T-cell (primary cell): ENCODE measurements at regions not wholly inside any gene's neighbourhood (a gene's known extent, or its start where the extent isn't known, plus 50 kb on each side); places are given as distances from the start of the nearest gene placed in this dataset.

Experiments used
- ATAC-seq, 4 experiments: fragments of 200-7000 bp in 3 of 4; fragments of 150-1000 bp in 1 of 4; cut with Tn5 transposase; replicated peaks in 1 of 4; 1 replicate in 3 of 4; 2 replicates in 1 of 4; pipeline ENCODE4 v1.10.0; 2021; ENCODE audit warnings: moderate library complexity in 3 of 4, mild to moderate bottlenecking in 2 of 4, moderate number of reproducible peaks in 1 of 4
- CTCF ChIA-PET, 2 donors: fragments of 300-600 bp; sonication (Branson Sonifier 250); formaldehyde crosslinking; loops; one replicate each; lab custom pipeline; 2022; ENCODE audit warnings: antibody characterized with exemption in 2 of 2; lab: Charles Lee
- POLR2A ChIA-PET, 2 donors: fragments of 300-600 bp; sonication (Branson Sonifier 250); formaldehyde crosslinking; loops; one replicate each; lab custom pipeline; 2022; ENCODE audit warnings: antibody characterized with exemption in 2 of 2; lab: Charles Lee
- DNase-seq, 35 experiments: peaks; one replicate each; pipeline versions ENCODE4 v3.0.0 to v3.0.0-alpha.2; 2013 to 2023
- H3K27ac ChIP-seq: one replicate; pipeline ENCODE4 v1.5.1; 2013; ENCODE audit warnings: low read length
- H3K27me3 ChIP-seq, 2 experiments: replicated peaks in 1 of 2; 1 replicate in 1 of 2; 2 replicates in 1 of 2; pipeline versions ENCODE4 v1.6.1 to v1.7.0; 2013; ENCODE audit warnings: low read length in 1 of 2, mixed read lengths in 1 of 2; ENCODE audit not compliant: control insufficient read depth in 2 of 2, insufficient read depth in 2 of 2; ENCODE audit errors: extremely low read depth in 1 of 2
- H3K36me3 ChIP-seq, 2 donors: 1 replicate in 1 of 2; 2 replicates in 1 of 2; pipeline versions ENCODE4 v1.6.1 to v1.7.0; 2013; ENCODE audit warnings: low read length in 1 of 2; ENCODE audit not compliant: control insufficient read depth in 2 of 2, insufficient read depth in 1 of 2; ENCODE audit errors: extremely low read depth in 1 of 2
- H3K4me1 ChIP-seq, 2 experiments: 1 replicate in 1 of 2; 2 replicates in 1 of 2; pipeline versions ENCODE4 v1.6.1 to v1.7.0; 2013; ENCODE audit warnings: low read length in 2 of 2, mixed read lengths in 1 of 2; ENCODE audit not compliant: insufficient read depth in 2 of 2, control insufficient read depth in 1 of 2; ENCODE audit errors: extremely low read depth in 1 of 2
- H3K4me3 ChIP-seq, 2 donors: 1 replicate in 1 of 2; 2 replicates in 1 of 2; pipeline versions ENCODE4 v1.5.1 to v1.7.0; 2013; ENCODE audit warnings: mild to moderate bottlenecking in 2 of 2, low read length in 1 of 2, moderate library complexity in 1 of 2; ENCODE audit not compliant: control insufficient read depth in 1 of 2; ENCODE audit errors: extremely low read depth in 1 of 2
- H3K9me3 ChIP-seq: 2 replicates; pipeline ENCODE4 v1.7.0; 2013
- H3K27ac Mint-ChIP-seq, 2 donors: one replicate each; pipeline ENCODE4 v1.8.0; 2020 to 2021; ENCODE audit warnings: mild to moderate bottlenecking in 2 of 2, mixed read lengths in 2 of 2
- H3K27me3 Mint-ChIP-seq, 2 donors: one replicate each; pipeline ENCODE4 v1.8.0; 2021 to 2022; ENCODE audit warnings: mixed read lengths in 2 of 2
- H3K36me3 Mint-ChIP-seq: one replicate; pipeline ENCODE4 v1.8.0; 2021; ENCODE audit warnings: mixed read lengths
- H3K4me1 Mint-ChIP-seq, 3 donors: one replicate each; pipeline ENCODE4 v1.8.0; 2020 to 2022; ENCODE audit warnings: mixed read lengths in 3 of 3, mild to moderate bottlenecking in 1 of 3
- H3K4me3 Mint-ChIP-seq, 3 donors: one replicate each; pipeline ENCODE4 v1.8.0; 2020 to 2022; ENCODE audit warnings: mild to moderate bottlenecking in 3 of 3, mixed read lengths in 3 of 3, moderate library complexity in 3 of 3
- H3K9me3 Mint-ChIP-seq, 3 donors: one replicate each; pipeline ENCODE4 v1.8.0; 2020 to 2022; ENCODE audit warnings: mixed read lengths in 3 of 3
- WGBS: methylation state at CpG from one replicate; pipeline ENCODE4 v1.1.5; 2013; ENCODE audit warnings: missing lambda C conversion rate; ENCODE audit not compliant: insufficient coverage; 5-methylcytosine and 5-hydroxymethylcytosine counted together

DNA sequence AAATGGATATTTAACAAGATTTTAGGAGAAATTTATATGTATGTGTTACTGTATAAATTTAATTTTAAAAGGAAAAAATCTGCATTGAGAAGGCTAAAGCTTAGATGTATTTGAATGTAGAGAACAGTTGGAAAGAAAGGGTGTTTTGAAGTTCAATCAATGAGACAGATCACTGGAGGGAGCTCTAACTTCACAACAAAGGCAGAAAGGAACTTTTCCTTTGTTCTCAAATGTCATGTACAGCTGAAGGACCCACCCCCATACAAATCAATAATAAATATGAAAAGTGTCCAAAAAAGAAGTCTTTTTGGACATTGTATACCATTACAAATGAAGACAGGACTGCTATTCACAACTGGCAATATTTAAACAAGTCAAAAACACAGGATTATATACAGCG, 403.4 kb downstream of the DNAJB9 start:
- Mint-ChIP-seq H3K4me1 (no peaks in the 10 kb centered on the region), H3K27me3 (no peaks in the 10 kb centered on the region), H3K36me3 (no peaks in the 10 kb centered on the region), H3K9me3 (peaks cover 2 to 5% (median 5%) of the 10 kb centered on the region in 3 donors), H3K27ac (no peak overlapping the region), H3K4me3 (no peak overlapping the region)
- Histone ChIP-seq H3K9me3 (no peaks in the 10 kb centered on the region), H3K27ac (no peak overlapping the region), H3K36me3 (no peaks in the 10 kb centered on the region), H3K4me1 (no peaks in the 10 kb centered on the region), H3K4me3 (no peak overlapping the region), H3K27me3 (no peaks in the 10 kb centered on the region)
- no peak for DNase-seq
- WGBS: no CpG with 5 or more reads among the region's 1 CpG
- no peak for ATAC-seq
- ChIA-PET CTCF (no interaction called here), POLR2A (interaction anchor here in 1 of 2 donors (0.5 kb wide), 1 partner anchor 27 kb away, joined by 3 read pairs; no protein-coding TSS in a partner anchor)

DNA sequence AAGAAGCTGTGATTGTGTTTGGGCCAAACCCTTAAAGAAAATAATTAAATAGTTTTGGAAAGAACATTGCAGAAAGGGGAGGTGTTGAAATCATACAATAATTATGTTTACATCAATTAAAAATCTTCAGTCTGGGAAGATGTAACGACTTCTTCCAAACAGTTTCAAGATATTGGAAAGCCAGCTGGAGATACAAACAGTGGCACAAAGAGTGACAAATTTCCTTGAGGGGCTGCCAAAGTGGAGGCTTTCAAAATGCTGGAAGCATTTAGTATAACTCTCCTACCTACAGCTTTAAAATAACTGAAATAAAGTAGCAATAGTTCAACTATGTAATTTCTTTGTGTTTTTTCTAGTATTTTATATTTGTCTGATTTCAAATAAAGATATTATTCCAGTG, 405.0 kb downstream of the DNAJB9 start:
- Histone ChIP-seq H3K4me3 (no peak overlapping the region), H3K9me3 (no peaks in the 10 kb centered on the region), H3K27ac (no peak overlapping the region), H3K4me1 (no peaks in the 10 kb centered on the region), H3K36me3 (no peaks in the 10 kb centered on the region), H3K27me3 (no peaks in the 10 kb centered on the region)
- Mint-ChIP-seq H3K9me3 (peaks cover 5 to 9% (median 5%) of the 10 kb centered on the region in 3 donors), H3K36me3 (no peaks in the 10 kb centered on the region), H3K4me1 (no peaks in the 10 kb centered on the region), H3K27ac (no peak overlapping the region), H3K4me3 (no peak overlapping the region), H3K27me3 (no peaks in the 10 kb centered on the region)
- ChIA-PET CTCF (no interaction called here), POLR2A (no interaction called here)
- DNase-seq: no peak
- WGBS: no CpG with 5 or more reads among the region's 1 CpG
- ATAC-seq: no peak

DNA sequence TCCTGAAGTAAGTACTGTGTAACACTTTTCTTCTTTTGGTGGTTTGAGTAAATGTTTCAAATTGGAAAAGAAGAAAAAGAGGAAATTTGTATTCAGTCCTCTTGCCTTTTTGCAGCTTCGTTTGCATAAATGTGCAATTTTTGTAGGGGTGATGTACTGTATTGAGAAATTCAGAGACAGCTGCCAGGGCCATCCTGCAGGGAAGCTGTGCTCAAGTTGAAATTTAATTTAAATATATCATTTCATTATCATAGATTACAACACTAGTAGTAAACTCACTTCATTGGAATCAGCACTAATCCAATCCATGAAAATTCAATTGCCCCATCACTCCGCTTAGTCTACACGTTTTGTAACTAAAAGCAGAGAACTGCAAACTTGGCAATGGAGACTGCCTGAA, 415.4 kb downstream of the DNAJB9 start:
- H3K4me1 Mint-ChIP-seq: no peaks in the 10 kb centered on the region
- POLR2A ChIA-PET: no interaction called here
- no peak for DNase-seq
- Histone ChIP-seq H3K36me3 (no peaks in the 10 kb centered on the region), H3K4me1 (no peaks in the 10 kb centered on the region), H3K27me3 (no peaks in the 10 kb centered on the region), H3K4me3 (no peak overlapping the region), H3K9me3 (no peaks in the 10 kb centered on the region), H3K27ac (no peak overlapping the region)
- H3K27ac Mint-ChIP-seq: no peak overlapping the region
- CTCF ChIA-PET: no interaction called here
- H3K36me3 Mint-ChIP-seq: no peaks in the 10 kb centered on the region
- H3K4me3 Mint-ChIP-seq: no peak overlapping the region
- peaks cover 0 to 19% (median 12%) of the 10 kb centered on the region in 3 donors for H3K9me3 Mint-ChIP-seq
- H3K27me3 Mint-ChIP-seq: no peaks in the 10 kb centered on the region
- no peak for ATAC-seq
- 20% methylated on average over 1 of the region's 3 CpGs for WGBS

DNA sequence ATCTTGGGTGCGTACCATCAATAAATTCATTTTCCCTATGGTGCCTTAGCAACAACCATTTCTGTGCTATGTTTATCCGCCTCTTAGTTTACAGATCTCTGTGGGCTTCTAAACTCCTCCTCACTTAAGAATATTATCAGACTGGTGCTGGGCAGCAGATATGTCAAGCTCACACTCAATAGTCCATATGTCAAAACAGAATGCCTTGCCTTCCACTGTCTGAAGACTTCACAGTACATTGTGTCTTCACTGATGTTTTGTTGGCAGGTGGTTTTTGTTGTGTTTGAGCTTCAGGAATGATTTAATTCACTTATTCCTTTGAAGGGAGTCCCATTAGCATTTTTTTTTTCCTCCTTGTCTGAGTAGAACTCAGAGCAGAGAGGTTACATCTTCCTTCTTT, 419.6 kb downstream of the DNAJB9 start:
- Mint-ChIP-seq H3K4me1 (no peaks in the 10 kb centered on the region), H3K9me3 (peaks cover 0 to 7% (median 6%) of the 10 kb centered on the region in 3 donors), H3K36me3 (no peaks in the 10 kb centered on the region), H3K27ac (no peak overlapping the region), H3K27me3 (no peaks in the 10 kb centered on the region), H3K4me3 (no peak overlapping the region)
- Histone ChIP-seq H3K4me1 (no peaks in the 10 kb centered on the region), H3K27ac (no peak overlapping the region), H3K9me3 (no peaks in the 10 kb centered on the region), H3K36me3 (no peaks in the 10 kb centered on the region), H3K4me3 (no peak overlapping the region), H3K27me3 (no peaks in the 10 kb centered on the region)
- ChIA-PET POLR2A (no interaction called here), CTCF (no interaction called here)
- ATAC-seq (no peak), DNase-seq (no peak)
- 89% methylated on average over 2 of the region's 2 CpGs for WGBS

DNA sequence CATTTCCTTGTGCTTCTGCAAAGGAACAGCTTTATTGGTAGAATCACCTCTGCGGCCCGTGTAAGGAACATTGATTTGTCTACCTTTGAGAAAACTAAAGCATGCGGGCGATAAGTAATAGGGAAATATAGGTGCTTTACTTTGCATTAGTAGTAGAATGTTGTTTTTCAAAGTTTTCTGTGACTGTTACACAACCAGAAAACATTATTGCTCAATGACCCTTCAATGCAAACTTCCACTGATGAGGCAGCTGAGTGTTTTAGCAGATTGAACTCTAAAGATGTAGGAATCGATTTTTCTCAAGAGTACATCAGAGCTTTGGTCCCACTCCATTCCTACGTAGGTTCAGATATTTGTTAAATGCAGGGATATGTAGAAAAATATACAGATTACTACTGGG, 427.8 kb downstream of the DNAJB9 start:
- no peaks in the 10 kb centered on the region for H3K36me3 ChIP-seq
- Mint-ChIP-seq H3K36me3 (no peaks in the 10 kb centered on the region), H3K4me3 (no peak overlapping the region), H3K9me3 (peaks cover 0 to 17% (median 7%) of the 10 kb centered on the region in 3 donors), H3K27ac (no peak overlapping the region), H3K4me1 (no peaks in the 10 kb centered on the region), H3K27me3 (no peaks in the 10 kb centered on the region)
- ATAC-seq (no peak), DNase-seq (no peak)
- H3K4me3 ChIP-seq: no peak overlapping the region
- H3K9me3 ChIP-seq: no peaks in the 10 kb centered on the region
- no CpG with 5 or more reads among the region's 6 CpGs for WGBS
- no peak overlapping the region for H3K27ac ChIP-seq
- no peaks in the 10 kb centered on the region for H3K27me3 ChIP-seq
- CTCF ChIA-PET: no interaction called here
- POLR2A ChIA-PET: no interaction called here
- no peaks in the 10 kb centered on the region for H3K4me1 ChIP-seq

DNA sequence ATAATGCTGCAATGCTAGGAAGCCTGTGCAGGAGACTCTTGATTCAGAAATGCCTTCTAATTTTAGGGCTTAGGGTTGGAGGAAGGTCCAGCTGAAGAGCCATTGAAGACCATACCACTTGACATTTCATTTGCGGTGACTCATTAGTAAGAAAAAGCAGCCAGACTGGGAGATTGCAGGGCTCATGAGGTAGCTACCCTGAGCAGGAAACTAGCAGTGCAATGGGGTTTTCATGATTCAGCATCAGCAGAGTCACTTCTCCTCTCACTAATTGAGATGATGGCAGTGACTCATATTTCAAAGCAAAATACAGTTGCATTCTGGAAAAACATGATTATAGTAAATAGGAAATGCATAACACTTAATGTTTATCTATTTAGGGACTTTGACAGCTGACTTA, 434.1 kb downstream of the DNAJB9 start:
- H3K36me3 Mint-ChIP-seq: no peaks in the 10 kb centered on the region
- H3K4me3 Mint-ChIP-seq: no peak overlapping the region
- H3K36me3 ChIP-seq: no peaks in the 10 kb centered on the region
- no peak overlapping the region for H3K27ac Mint-ChIP-seq
- ChIA-PET POLR2A (no interaction called here), CTCF (no interaction called here)
- no peaks in the 10 kb centered on the region for H3K27me3 Mint-ChIP-seq
- H3K4me1 Mint-ChIP-seq: no peaks in the 10 kb centered on the region
- WGBS: no CpG with 5 or more reads among the region's 1 CpG
- no peak overlapping the region for H3K4me3 ChIP-seq
- ATAC-seq: no peak
- H3K4me1 ChIP-seq: no peaks in the 10 kb centered on the region
- H3K27me3 ChIP-seq: no peaks in the 10 kb centered on the region
- H3K9me3 Mint-ChIP-seq: peaks cover 4 to 5% (median 4%) of the 10 kb centered on the region in 3 donors
- H3K27ac ChIP-seq: no peak overlapping the region
- H3K9me3 ChIP-seq: no peaks in the 10 kb centered on the region
- DNase-seq: no peak

DNA sequence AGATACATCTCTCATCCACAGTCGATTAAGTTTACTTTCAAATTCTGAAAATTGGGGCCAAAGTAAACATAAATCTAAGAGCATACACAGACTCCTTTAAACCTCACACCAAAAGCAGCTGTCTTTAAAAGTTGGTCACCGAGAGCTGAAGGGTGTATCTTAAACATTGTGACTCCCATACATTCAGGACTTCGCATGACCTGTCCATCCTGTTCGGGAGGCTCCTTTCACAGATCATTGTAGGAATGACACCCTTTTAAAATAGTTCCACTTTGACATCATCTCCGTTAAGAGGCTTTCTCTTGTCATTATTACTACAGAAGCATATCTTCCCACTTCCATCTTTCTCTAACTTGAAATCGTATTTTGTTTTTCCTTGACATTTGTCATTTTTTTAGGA, 440.0 kb downstream of the DNAJB9 start:
- Mint-ChIP-seq H3K4me1 (no peaks in the 10 kb centered on the region), H3K9me3 (peaks cover 2 to 5% (median 4%) of the 10 kb centered on the region in 3 donors), H3K36me3 (no peaks in the 10 kb centered on the region), H3K4me3 (no peak overlapping the region), H3K27ac (no peak overlapping the region), H3K27me3 (no peaks in the 10 kb centered on the region)
- 77% methylated on average over 3 of the region's 6 CpGs for WGBS
- Histone ChIP-seq H3K27me3 (no peaks in the 10 kb centered on the region), H3K27ac (no peak overlapping the region), H3K9me3 (no peaks in the 10 kb centered on the region), H3K4me3 (no peak overlapping the region), H3K36me3 (no peaks in the 10 kb centered on the region), H3K4me1 (no peaks in the 10 kb centered on the region)
- CTCF ChIA-PET: no interaction called here
- POLR2A ChIA-PET: no interaction called here
- DNase-seq (no peak), ATAC-seq (no peak)
